ENCODE measurements at regions not wholly inside any gene's neighbourhood (a gene's known extent, or its start where the extent isn't known, plus 50 kb on each side); places are given as distances from the start of the nearest gene placed in this dataset.

DNA sequence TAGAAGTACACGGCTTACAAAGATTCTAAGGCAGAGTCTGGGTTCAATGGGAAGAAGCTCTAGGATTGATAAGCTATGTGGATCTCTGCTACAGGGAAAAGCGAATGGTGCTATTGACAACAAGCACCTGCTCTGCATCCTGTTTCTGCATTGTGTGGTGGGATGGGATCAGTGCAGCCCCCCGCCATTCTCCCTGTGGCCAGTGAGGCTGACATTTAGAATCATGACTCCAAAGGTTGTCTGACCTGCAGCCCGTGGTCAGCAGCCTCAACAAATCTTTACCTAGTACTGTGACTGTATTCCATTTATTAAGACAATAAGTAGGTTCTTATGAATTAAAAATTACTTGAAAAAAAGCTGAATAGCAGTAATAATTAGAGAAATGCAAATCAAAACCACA, 1477.0 kb upstream of the TMEM132C start:
- TF ChIP-seq, protein P1, sequence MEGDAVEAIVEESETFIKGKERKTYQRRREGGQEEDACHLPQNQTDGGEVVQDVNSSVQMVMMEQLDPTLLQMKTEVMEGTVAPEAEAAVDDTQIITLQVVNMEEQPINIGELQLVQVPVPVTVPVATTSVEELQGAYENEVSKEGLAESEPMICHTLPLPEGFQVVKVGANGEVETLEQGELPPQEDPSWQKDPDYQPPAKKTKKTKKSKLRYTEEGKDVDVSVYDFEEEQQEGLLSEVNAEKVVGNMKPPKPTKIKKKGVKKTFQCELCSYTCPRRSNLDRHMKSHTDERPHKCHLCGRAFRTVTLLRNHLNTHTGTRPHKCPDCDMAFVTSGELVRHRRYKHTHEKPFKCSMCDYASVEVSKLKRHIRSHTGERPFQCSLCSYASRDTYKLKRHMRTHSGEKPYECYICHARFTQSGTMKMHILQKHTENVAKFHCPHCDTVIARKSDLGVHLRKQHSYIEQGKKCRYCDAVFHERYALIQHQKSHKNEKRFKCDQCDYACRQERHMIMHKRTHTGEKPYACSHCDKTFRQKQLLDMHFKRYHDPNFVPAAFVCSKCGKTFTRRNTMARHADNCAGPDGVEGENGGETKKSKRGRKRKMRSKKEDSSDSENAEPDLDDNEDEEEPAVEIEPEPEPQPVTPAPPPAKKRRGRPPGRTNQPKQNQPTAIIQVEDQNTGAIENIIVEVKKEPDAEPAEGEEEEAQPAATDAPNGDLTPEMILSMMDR (IDR thresholded peaks at IDR 0.05; ENCODE audit: insufficient read depth, missing control alignments): no peak
- no peak for FAIRE-seq
- DNase-seq (ENCODE audit: insufficient read length, low spot score): no peak

DNA sequence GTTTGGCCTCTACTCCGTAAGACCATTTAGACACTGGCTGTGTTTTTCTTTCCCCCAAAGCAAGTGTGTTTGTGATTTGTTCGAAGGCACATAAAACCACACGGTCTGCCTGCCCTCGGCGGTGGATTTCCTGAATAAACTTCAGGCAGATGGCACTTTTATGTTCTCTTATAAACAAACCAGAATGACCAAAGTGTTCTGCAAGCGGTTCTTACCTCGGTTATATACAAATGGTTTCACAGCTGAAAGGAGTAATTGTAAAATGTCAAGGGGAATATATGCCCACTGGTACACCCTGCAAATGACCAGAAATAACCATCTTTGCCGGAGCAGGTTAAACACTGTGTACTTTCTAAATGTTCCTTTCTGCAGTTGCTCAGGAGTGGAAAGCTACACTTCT, 1475.8 kb upstream of the TMEM132C start:
- FAIRE-seq (no peak), DNase-seq (ENCODE audit: insufficient read length, low spot score) (no peak)
- TF ChIP-seq, protein P1 (IDR thresholded peaks at IDR 0.05; ENCODE audit: insufficient read depth, missing control alignments): no peak

DNA sequence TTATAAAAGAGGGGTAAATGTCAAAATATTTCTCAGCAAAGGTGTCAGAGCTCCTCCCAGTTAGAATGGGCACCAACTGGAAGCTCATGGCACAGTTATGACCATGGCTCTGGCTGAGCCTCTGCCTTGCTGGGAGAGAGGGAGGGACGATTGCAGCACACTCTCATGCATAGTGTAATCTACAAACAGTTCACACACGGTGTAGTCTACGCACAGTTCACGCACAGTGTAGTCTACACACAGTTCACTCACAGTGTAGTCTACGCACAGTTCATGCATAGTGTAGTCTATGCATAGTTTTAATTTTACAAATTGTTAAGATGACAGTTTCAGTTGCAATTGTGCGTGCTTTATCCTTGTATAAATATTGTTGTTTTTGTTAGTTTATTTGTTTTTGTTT, 1474.6 kb upstream of the TMEM132C start:
- DNase-seq (ENCODE audit: insufficient read length, low spot score) (no peak), FAIRE-seq (no peak)
- TF ChIP-seq, protein P1 (IDR thresholded peaks at IDR 0.05; ENCODE audit: insufficient read depth, missing control alignments): no peak

DNA sequence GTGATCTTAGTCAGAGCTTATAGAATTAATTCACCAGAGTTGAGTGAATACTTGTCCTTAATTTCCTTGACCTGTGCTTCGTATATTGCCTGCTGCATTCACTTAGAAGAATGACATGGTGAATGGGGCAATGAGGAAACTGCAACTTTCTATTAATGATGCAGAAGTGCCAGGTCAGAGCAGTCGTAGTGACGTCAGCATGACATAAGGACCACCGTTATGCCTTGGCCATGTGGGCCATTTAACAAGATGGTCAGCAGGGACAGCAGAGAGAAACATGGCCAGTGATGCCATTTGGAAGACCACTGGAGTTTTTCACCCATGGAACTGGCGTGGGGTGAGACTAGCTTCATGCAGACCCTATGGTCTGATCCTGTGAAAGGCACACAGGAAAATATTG, 1469.4 kb upstream of the TMEM132C start:
- DNase-seq (ENCODE audit: insufficient read length, low spot score) (no peak), FAIRE-seq (no peak)
- TF ChIP-seq, protein P1 (IDR thresholded peaks at IDR 0.05; ENCODE audit: insufficient read depth, missing control alignments): no peak

DNA sequence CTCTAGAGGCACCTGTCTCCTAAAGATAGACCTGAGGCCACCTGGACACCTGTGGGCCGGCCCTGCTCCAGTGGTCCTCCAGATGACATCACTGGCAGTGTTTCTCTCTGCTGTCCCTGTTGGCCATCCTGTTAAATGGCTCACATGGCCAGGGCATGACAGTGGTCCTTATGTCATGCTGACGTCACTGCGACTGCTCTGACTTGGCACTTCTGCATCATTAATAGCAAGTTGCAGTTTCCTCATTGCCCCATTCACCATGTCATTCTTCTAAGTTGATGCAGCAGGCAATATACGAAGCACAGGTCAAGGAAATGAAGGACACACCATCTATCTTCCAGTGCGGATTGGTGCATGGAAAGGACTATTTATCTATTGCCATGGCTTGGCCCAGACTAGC, 1468.5 kb upstream of the TMEM132C start:
- no peak for DNase-seq (ENCODE audit: insufficient read length, low spot score)
- FAIRE-seq: no peak
- TF ChIP-seq, protein P1 (IDR thresholded peaks at IDR 0.05; ENCODE audit: insufficient read depth, missing control alignments): no peak

DNA sequence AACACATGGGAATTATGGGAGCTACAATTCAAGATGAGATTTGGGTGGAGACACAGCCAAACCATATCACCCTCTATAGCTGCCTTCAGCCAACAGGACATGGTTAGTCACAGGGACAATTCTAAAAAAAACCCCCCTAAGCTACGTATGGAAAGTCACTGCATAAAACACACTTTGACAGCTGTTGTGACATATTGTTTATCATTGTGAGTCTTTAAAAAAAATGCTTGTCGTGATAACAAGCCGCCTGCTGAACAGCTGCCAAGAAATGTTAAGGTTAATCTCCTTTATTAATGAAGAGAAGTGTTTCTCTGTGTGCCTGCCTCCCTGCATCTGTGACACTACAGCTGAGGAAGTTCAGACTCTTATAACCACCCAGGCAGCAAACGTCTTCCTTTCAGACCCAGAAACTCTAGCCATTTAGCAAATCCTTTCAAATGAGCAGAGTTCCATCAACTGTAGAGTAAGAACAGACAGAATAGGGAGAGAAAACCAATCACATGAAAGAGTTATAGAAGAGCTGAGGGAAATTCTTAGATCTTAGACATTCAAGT, 1459.6 kb upstream of the TMEM132C start:
- FAIRE-seq (no peak), DNase-seq (ENCODE audit: insufficient read length, low spot score) (no peak)
- TF ChIP-seq, protein P1 (IDR thresholded peaks at IDR 0.05; ENCODE audit: insufficient read depth, missing control alignments): no peak

DNA sequence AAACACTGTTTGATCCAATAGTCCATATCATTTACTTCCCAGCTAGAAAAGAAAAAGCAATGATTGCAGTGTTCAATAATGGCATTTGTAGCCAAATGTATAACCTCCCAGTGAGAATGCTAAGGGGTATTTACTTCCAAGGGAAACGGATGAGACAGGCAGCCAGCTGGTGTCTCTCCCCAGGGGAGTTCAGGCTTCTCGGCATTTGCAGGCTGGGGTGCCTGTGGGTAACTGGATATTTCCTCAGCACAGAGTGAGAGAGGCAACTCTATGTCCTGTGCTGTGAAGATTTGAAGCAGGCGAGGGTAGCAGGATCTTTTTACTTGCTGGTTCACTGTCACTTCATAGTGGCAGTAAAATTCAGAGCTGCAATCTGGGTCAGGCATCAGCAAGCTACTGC, 1455.6 kb upstream of the TMEM132C start:
- DNase-seq (ENCODE audit: insufficient read length, low spot score) (no peak), FAIRE-seq (no peak)
- TF ChIP-seq, protein P1 (IDR thresholded peaks at IDR 0.05; ENCODE audit: insufficient read depth, missing control alignments): no peak
